OCI-LY1 (cell line): ENCODE measurements at regions not wholly inside any gene's neighbourhood (a gene's known extent, or its start where the extent isn't known, plus 50 kb on each side); places are given as distances from the start of the nearest gene placed in this dataset.

Experiments used
- H2AFZ ChIP-seq: fragments of 200-600 bp; sonication (generic), shearing (Covaris generic); 2 replicates; pipeline ENCODE4 v1.6.0; 2014; ENCODE audit warnings: antibody characterized with exemption, mild to moderate bottlenecking, low read length
- H3F3A ChIP-seq: fragments of 200-600 bp; sonication (generic), shearing (Covaris generic); 2 replicates; pipeline ENCODE4 v1.6.0; 2014; ENCODE audit warnings: mild to moderate bottlenecking, antibody characterized with exemption, low read length, moderate library complexity; ENCODE audit not compliant: insufficient read depth
- H3K27ac ChIP-seq: fragments of 200-600 bp; sonication (generic); 2 replicates; pipeline ENCODE4 v1.5.1; 2014; ENCODE audit warnings: low read length, mixed run types, mild to moderate bottlenecking, low read depth; ENCODE audit not compliant: poor library complexity, severe bottlenecking
- H3K27me3 ChIP-seq: fragments of 200-600 bp; sonication (generic); 2 replicates; pipeline ENCODE4 v1.6.0; 2014; ENCODE audit warnings: antibody characterized with exemption, mild to moderate bottlenecking, low read length, moderate library complexity; ENCODE audit not compliant: insufficient read depth
- H3K36me3 ChIP-seq: fragments of 200-600 bp; sonication (generic); 2 replicates; pipeline ENCODE4 v1.6.1; 2014; ENCODE audit warnings: mild to moderate bottlenecking, antibody characterized with exemption, low read length, moderate library complexity, mixed read lengths; ENCODE audit not compliant: insufficient read depth
- H3K4me1 ChIP-seq: fragments of 200-600 bp; sonication (generic); 2 replicates; pipeline ENCODE4 v1.5.1; 2014; ENCODE audit warnings: mild to moderate bottlenecking, low read length, moderate library complexity; ENCODE audit not compliant: insufficient read depth, severe bottlenecking
- H3K4me2 ChIP-seq: fragments of 200-600 bp; sonication (generic), shearing (Covaris generic); 2 replicates; pipeline ENCODE4 v1.6.1; 2014; ENCODE audit warnings: low read length
- H3K4me3 ChIP-seq: fragments of 200-600 bp; sonication (generic); 2 replicates; pipeline ENCODE4 v1.5.1; 2014; ENCODE audit warnings: low read length, low read depth, mild to moderate bottlenecking, mixed read lengths; ENCODE audit not compliant: poor library complexity, severe bottlenecking
- H3K79me2 ChIP-seq: fragments of 200-600 bp; shearing (Covaris generic); 2 replicates; pipeline ENCODE4 v1.6.1; 2016; ENCODE audit warnings: mixed run types, low read length, mixed read lengths; ENCODE audit not compliant: insufficient read depth
- H3K9ac ChIP-seq: fragments of 200-600 bp; sonication (generic), shearing (Covaris generic); 2 replicates; pipeline ENCODE4 v1.6.1; 2014; ENCODE audit warnings: mild to moderate bottlenecking, low read length, mixed read lengths
- H3K9me2 ChIP-seq: fragments of 200-600 bp; sonication (generic), shearing (Covaris generic); 2 replicates; pipeline ENCODE4 v1.6.1; 2014; ENCODE audit warnings: low read depth, mild to moderate bottlenecking, low read length, mixed read lengths
- H3K9me3 ChIP-seq: fragments of 200-600 bp; shearing (Covaris generic); 2 replicates; pipeline ENCODE4 v1.6.1; 2014; ENCODE audit warnings: low read length, mixed read lengths
- H4K20me1 ChIP-seq: fragments of 200-600 bp; sonication (generic), shearing (Covaris generic); 2 replicates; pipeline ENCODE4 v1.6.0; 2016; ENCODE audit warnings: mild to moderate bottlenecking, low read length; ENCODE audit not compliant: insufficient read depth
- EZH2 ChIP-seq: fragments of 200-600 bp; sonication (generic), shearing (Covaris generic); IDR thresholded peaks from 2 replicates; pipeline ENCODE4 v1.8.0; 2017; ENCODE audit warnings: borderline replicate concordance, mixed run types, mild to moderate bottlenecking, antibody characterized with exemption, low read length, moderate library complexity, mixed read lengths
- TF ChIP-seq, protein P1 (sequence below): fragments of 200-600 bp; sonication (generic), shearing (Covaris generic); IDR thresholded peaks from 2 replicates; pipeline ENCODE4 v1.5.1; 2017; ENCODE audit warnings: mild to moderate bottlenecking, antibody characterized with exemption, low read length, moderate library complexity, mixed read lengths

DNA sequence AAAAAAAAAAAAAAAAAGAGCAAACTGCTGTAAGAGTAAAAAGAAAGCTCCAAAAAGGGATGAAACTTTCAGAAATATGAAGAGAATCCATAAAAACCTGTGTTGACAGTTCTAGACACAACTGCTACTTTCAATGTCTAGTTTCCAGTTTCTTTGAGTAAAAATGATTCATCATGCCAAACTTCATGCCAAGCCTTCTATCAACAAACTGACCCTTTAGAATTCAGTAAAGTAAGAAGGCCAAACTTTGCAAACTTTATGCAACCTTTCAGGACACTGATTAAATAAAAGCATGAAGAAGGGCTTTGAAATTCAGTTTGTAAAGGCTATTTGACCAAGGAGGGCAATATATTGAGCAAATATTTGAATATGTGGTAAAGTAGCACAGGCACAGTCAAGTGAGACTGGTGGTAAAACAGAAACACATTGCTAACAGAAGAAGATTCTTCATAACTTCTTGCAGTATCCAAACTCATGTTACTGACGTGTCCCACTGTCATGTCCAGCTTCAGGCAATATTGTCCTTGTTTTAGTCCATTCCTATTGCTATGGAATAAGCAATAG lies 56.3 kb upstream of the CFAP20DC start:
- Histone ChIP-seq H4K20me1 (no peaks in the 10 kb centered on the region), H3K9me3 (no peaks in the 10 kb centered on the region), H3F3A (no peaks in the 10 kb centered on the region), H3K4me2 (no peak overlapping the region), H3K9ac (no peak overlapping the region), H2AFZ (no peak overlapping the region), H3K9me2 (no peaks in the 10 kb centered on the region), H3K36me3 (no peaks in the 10 kb centered on the region), H3K4me3 (no peak overlapping the region), H3K4me1 (no peaks in the 10 kb centered on the region), H3K79me2 (no peaks in the 10 kb centered on the region), H3K27me3 (no peaks in the 10 kb centered on the region), H3K27ac (no peak overlapping the region)
- no peak for TF ChIP-seq EZH2
- TF ChIP-seq, protein P1, sequence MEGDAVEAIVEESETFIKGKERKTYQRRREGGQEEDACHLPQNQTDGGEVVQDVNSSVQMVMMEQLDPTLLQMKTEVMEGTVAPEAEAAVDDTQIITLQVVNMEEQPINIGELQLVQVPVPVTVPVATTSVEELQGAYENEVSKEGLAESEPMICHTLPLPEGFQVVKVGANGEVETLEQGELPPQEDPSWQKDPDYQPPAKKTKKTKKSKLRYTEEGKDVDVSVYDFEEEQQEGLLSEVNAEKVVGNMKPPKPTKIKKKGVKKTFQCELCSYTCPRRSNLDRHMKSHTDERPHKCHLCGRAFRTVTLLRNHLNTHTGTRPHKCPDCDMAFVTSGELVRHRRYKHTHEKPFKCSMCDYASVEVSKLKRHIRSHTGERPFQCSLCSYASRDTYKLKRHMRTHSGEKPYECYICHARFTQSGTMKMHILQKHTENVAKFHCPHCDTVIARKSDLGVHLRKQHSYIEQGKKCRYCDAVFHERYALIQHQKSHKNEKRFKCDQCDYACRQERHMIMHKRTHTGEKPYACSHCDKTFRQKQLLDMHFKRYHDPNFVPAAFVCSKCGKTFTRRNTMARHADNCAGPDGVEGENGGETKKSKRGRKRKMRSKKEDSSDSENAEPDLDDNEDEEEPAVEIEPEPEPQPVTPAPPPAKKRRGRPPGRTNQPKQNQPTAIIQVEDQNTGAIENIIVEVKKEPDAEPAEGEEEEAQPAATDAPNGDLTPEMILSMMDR, result no peak

DNA sequence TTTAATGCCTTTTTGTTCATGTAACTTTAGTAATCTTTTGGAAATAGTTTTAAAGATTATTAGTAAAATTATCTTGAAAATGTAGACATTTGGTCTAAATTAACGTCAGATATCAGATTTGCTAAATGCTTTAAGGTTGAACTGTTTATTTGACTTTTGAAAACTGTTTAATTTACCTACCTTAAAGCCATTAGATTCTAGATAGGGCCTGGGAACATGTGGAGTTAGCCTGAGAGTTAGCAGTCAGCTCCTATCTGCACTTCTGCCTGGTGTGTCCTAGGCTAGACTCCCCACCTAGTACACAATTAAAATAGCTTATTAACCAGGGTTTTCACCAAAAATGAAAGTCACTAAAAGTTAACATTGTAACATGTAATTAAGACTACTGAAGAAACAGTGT lies 53.7 kb upstream of the CFAP20DC start:
- no peak overlapping the region for H3K9ac ChIP-seq
- H3K9me3 ChIP-seq, result no peaks in the 10 kb centered on the region
- no peak overlapping the region for H3K4me2 ChIP-seq
- no peak overlapping the region for H3K27ac ChIP-seq
- H3K27me3 ChIP-seq, result no peaks in the 10 kb centered on the region
- no peaks in the 10 kb centered on the region for H3K9me2 ChIP-seq
- no peaks in the 10 kb centered on the region for H3K36me3 ChIP-seq
- H3K4me1 ChIP-seq, result no peaks in the 10 kb centered on the region
- no peaks in the 10 kb centered on the region for H3K79me2 ChIP-seq
- H4K20me1 ChIP-seq, result no peaks in the 10 kb centered on the region
- TF ChIP-seq, protein P1, result no peak
- TF ChIP-seq EZH2, result no peak
- H2AFZ ChIP-seq, result no peak overlapping the region
- H3F3A ChIP-seq, result no peaks in the 10 kb centered on the region
- no peak overlapping the region for H3K4me3 ChIP-seq

DNA sequence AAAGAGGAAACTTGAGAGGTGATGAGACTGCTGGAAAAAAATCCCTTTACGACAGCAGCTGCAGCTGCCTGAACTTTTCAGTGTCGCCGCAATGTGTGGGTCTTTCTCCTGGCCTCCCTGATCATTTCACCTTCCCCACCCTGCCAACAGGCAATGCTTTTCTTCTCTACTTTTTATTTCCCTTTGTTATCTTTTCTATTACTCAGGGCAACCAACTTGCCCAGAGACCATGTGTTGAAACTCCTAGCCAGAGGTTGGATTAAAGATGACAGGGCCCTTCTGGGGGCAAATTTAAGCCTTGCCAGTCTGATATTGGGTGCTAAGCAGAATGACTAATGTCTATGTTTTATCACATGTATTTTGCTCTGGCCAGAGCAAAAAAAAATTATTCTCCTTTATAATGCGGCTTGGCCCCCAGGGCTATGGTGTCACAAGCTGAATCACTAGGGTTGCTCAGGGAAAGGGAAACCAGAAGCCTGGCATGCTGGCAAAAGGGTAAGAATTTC lies 51.5 kb upstream of the CFAP20DC start:
- no peaks in the 10 kb centered on the region for H3K9me3 ChIP-seq
- no peaks in the 10 kb centered on the region for H3K36me3 ChIP-seq
- TF ChIP-seq, protein P1, result no peak
- TF ChIP-seq EZH2, result no peak
- no peak overlapping the region for H3K27ac ChIP-seq
- no peaks in the 10 kb centered on the region for H4K20me1 ChIP-seq
- no peak overlapping the region for H3K4me2 ChIP-seq
- H3K4me1 ChIP-seq, result no peaks in the 10 kb centered on the region
- H3K9me2 ChIP-seq, result no peaks in the 10 kb centered on the region
- no peaks in the 10 kb centered on the region for H3F3A ChIP-seq
- no peak overlapping the region for H2AFZ ChIP-seq
- H3K79me2 ChIP-seq, result no peaks in the 10 kb centered on the region
- H3K9ac ChIP-seq, result no peak overlapping the region
- no peak overlapping the region for H3K4me3 ChIP-seq
- no peaks in the 10 kb centered on the region for H3K27me3 ChIP-seq
